ENCODE measurements at regions not wholly inside any gene's neighbourhood (a gene's known extent, or its start where the extent isn't known, plus 50 kb on each side); places are given as distances from the start of the nearest gene placed in this dataset.

GRCh38 chr6:170025341-170025911, 265.5 kb downstream of the DLL1 start:
- no peak for TF ChIP-seq CTCF (IDR thresholded peaks at IDR 0.05; ENCODE audit: low read depth, low read length)

GRCh38 chr6:170024940-170025339, 265.9 kb downstream of the DLL1 start:
- CTCF ChIA-PET: no interaction called here
- TF ChIP-seq CTCF (IDR thresholded peaks at IDR 0.05; ENCODE audit: low read depth, low read length): no peak
- POLR2A ChIA-PET: no interaction called here
- DNase-seq (ENCODE audit: low read depth, low spot score): peak; percentile 4
- Histone ChIP-seq H3K9me3 (ENCODE audit: control insufficient read depth, insufficient read depth, low read length) (peaks cover 83% of the 10 kb centered on the region), H3K27me3 (ENCODE audit: control insufficient read depth, insufficient read depth, low read length) (no peaks in the 10 kb centered on the region), H3K27ac (ENCODE audit: low read depth, low read length) (no peak overlapping the region), H3K4me3 (ENCODE audit: low read depth, low read length) (no peak overlapping the region)

More at GRCh38 chr6:170025341-170025911, 265.5 kb downstream of the DLL1 start:
- Histone ChIP-seq H3K27ac (ENCODE audit: low read depth, low read length) (no peak overlapping the region), H3K4me3 (ENCODE audit: low read depth, low read length) (no peak overlapping the region), H3K9me3 (ENCODE audit: control insufficient read depth, insufficient read depth, low read length) (peaks cover 83% of the 10 kb centered on the region), H3K27me3 (ENCODE audit: control insufficient read depth, insufficient read depth, low read length) (no peaks in the 10 kb centered on the region)
- DNase-seq (ENCODE audit: low read depth, low spot score): no peak
- POLR2A ChIA-PET: no interaction called here
- CTCF ChIA-PET: no interaction called here

DNA sequence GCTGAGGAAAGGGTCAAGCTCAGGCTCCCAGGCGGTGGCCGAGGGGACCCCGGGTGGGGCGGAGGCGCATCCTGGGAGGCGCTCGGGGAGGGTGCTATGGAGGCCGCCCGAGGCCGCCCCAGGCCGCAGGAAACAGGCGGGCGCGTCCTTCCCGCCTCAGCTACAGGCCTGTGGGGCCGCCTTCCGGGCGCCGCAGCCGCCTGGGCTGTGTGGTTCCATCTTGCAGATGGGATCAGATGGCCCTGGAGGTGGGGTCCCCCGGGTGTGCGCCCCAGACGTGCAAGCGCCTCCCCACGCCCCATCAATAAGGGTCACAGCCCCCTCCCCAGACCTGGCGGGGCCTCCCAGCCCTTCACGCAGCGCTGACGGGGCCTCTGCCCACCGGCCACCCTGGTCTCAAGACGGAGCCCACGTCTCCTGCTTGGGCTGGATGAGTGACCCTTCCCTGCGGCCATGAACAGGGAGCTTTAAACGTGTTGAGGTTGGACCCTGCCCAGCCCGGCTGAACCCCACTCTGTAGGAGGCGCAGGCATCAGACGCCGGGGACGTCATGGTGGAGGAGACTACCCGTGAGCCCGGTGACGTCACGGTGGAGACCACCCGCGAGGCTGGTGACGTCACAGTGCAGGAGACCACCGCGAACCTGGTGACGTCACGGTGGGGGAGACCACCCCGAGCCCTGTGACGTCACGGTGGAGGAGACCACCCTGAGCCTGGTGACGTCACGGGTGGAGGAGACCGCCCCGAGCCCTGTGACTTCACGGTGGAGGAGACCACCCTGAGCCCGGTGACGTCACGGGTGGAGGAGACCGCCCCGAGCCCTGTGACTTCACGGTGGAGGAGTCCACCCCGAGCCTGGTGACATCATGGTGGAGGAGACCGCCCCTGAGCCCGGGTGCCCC, 267.0 kb downstream of the DLL1 start:
- no peak for DNase-seq (ENCODE audit: low read depth, low spot score)
- CTCF ChIA-PET: no interaction called here
- H3K4me3 ChIP-seq (ENCODE audit: low read depth, low read length): no peak overlapping the region
- no peak overlapping the region for H3K27ac ChIP-seq (ENCODE audit: low read depth, low read length)
- no peaks in the 10 kb centered on the region for H3K27me3 ChIP-seq (ENCODE audit: control insufficient read depth, insufficient read depth, low read length)
- POLR2A ChIA-PET: no interaction called here
- no peak for TF ChIP-seq CTCF (IDR thresholded peaks at IDR 0.05; ENCODE audit: low read depth, low read length)
- H3K9me3 ChIP-seq (ENCODE audit: control insufficient read depth, insufficient read depth, low read length): peaks cover 83% of the 10 kb centered on the region

GRCh38 chr6:170022827-170023619, 267.9 kb downstream of the DLL1 start:
- no peak overlapping the region for H3K4me3 ChIP-seq (ENCODE audit: low read depth, low read length)
- peaks cover 85% of the 10 kb centered on the region for H3K9me3 ChIP-seq (ENCODE audit: control insufficient read depth, insufficient read depth, low read length)
- ChIA-PET CTCF (no interaction called here), POLR2A (no interaction called here)
- H3K27ac ChIP-seq (ENCODE audit: low read depth, low read length): no peak overlapping the region
- DNase-seq (ENCODE audit: low read depth, low spot score): no peak
- no peaks in the 10 kb centered on the region for H3K27me3 ChIP-seq (ENCODE audit: control insufficient read depth, insufficient read depth, low read length)
- TF ChIP-seq CTCF (IDR thresholded peaks at IDR 0.05; ENCODE audit: low read depth, low read length): no peak
